Activated CD4-positive, CD25-positive, alpha-beta regulatory T cell treated with anti-CD3 and anti-CD28 coated beads, Interleukin-2, amount 50 U/mL, for 16 hours (primary cell): ENCODE measurements at regions not wholly inside any gene's neighbourhood (a gene's known extent, or its start where the extent isn't known, plus 50 kb on each side); places are given as distances from the start of the nearest gene placed in this dataset.
"Not testable (repeated sequence)": the region's sequence is repeated elsewhere in the genome, so short reads cannot be mapped to it uniquely, and the experiment has no call there.

ENCODE experiments used
- DNase-seq: peaks from one replicate; pipeline ENCODE4 v3.0.0-alpha.2; 2020; ENCODE audit warnings: low read depth, low spot score

DNA sequence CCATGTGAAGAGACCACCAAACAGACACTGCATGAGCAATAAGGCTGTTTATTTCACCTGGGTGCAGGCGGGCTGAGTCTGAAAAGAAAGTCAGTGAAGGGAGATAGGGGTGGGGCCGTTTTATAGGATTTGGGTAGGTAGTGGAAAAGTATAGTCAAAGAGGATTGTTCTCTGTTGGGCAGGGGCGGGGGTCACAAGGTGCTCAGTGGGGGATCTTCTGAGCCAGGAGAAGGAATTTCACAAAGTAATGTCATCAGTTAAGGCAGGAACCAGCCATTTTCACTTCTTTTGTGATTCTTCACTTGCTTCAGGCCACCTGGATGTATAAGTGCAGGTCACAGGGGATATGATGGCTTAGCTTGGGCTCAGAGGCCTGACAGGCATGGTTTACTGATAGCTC, 444.6 kb upstream of the ZNG1F start:
- DNase-seq: not testable (repeated sequence)

DNA sequence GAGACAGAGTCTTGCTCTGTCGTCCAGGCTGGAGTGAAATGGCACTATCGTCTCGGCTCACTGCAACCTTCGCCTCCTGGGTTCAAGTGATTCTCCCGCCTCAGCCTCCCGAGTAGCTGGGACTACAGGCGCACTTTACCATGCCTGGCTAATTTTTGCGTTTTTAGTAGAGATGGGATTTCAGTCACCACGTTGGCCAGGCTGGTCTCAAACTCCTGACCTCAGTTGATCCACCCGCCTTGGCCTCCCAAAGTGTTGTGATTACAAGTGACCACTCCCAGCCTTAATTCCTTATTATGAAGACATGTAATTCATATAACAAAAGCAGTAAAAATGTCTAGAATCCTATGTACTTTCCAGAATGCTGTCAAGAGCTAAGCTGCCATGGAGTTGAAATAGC, 434.5 kb upstream of the ZNG1F start:
- DNase-seq: not testable (repeated sequence)

GRCh38 chr9:41619254-41619653, 430.1 kb upstream of the ZNG1F start:
- not testable (repeated sequence) for DNase-seq

- not testable (repeated sequence) for DNase-seq
Measured at GRCh38 chr9:41606961-41607547, 417.9 kb upstream of the ZNG1F start.

DNA sequence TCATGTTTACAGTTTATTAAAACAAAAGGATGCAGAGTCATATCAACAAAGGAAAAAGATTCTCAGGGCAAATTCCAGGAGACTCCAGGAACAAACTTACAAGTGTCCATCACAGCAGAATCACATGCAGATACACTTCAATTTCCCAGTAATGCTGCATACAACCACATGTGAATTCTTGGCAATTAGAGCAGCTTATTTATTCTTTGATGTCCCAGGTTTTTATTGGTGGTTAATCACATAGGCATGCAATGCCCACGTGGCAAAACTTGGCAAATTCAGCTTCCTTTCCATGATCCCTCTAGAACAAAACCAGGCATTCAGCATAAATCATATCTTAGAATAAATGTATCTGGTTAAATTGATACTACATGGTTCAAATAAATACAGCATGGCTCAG, 376.5 kb upstream of the ZNG1F start:
- not testable (repeated sequence) for DNase-seq
